PC-3 (cell line): ENCODE measurements at regions not wholly inside any gene's neighbourhood (a gene's known extent, or its start where the extent isn't known, plus 50 kb on each side); places are given as distances from the start of the nearest gene placed in this dataset.

Experiments
- ATAC-seq: fragments of 200-7000 bp; cut with Tn5 transposase; 2 replicates; pipeline ENCODE4 v1.9.1; 2020; ENCODE audit warnings: mild to moderate bottlenecking, moderate library complexity
- BruUV-seq: library from RNA; stranded (reverse); fragments of 400-500 nt; replicated peaks from 2 replicates; lab custom pipeline; 2021; lab: Mats Ljungman, UMichigan
- CTCF ChIA-PET: fragments of 300-600 bp; sonication (Branson Sonifier 250); formaldehyde crosslinking; loops from one replicate; lab custom pipeline; 2022; ENCODE audit warnings: antibody characterized with exemption; lab: Charles Lee
- POLR2A ChIA-PET: fragments of 300-600 bp; sonication (Branson Sonifier 250); formaldehyde crosslinking; loops from one replicate; lab custom pipeline; 2022; ENCODE audit warnings: antibody characterized with exemption; ENCODE audit not compliant: unreplicated experiment; lab: Charles Lee
- DNase-seq: peaks from one replicate; pipeline ENCODE4 v3.0.0-alpha.2; 2015
- H2AFZ ChIP-seq: fragments of 300-600 bp; sonication (generic); 2 replicates; pipeline ENCODE4 v1.6.0; 2016; ENCODE audit warnings: antibody characterized with exemption, low read length
- H3F3A ChIP-seq: fragments of 300-600 bp; sonication (generic); one replicate; pipeline ENCODE4 v1.6.0; 2017; ENCODE audit warnings: antibody characterized with exemption, low read length, control low read depth, mild to moderate bottlenecking; ENCODE audit not compliant: unreplicated experiment
- H3K27ac ChIP-seq: fragments of 300-600 bp; sonication (generic); 2 replicates; pipeline ENCODE4 v1.5.1; 2016; ENCODE audit warnings: mild to moderate bottlenecking, low read length
- H3K27me3 ChIP-seq: fragments of 300-600 bp; sonication (generic); 2 replicates; pipeline ENCODE4 v1.6.1; 2016; ENCODE audit warnings: low read length, mixed read lengths
- H3K36me3 ChIP-seq: fragments of 300-600 bp; sonication (generic); 2 replicates; pipeline ENCODE4 v1.6.1; 2016; ENCODE audit warnings: low read depth, mixed run types, low read length, mixed read lengths
- H3K4me1 ChIP-seq: fragments of 300-600 bp; sonication (generic); 2 replicates; pipeline ENCODE4 v1.5.1; 2016; ENCODE audit warnings: low read length; ENCODE audit not compliant: insufficient read depth
- H3K4me2 ChIP-seq: fragments of 300-600 bp; sonication (generic); 2 replicates; pipeline ENCODE4 v1.6.0; 2016; ENCODE audit warnings: low read length
- H3K4me3 ChIP-seq: fragments of 300-600 bp; sonication (generic); 2 replicates; pipeline ENCODE4 v1.5.1; 2016; ENCODE audit warnings: mild to moderate bottlenecking, low read length, mixed read lengths
- H3K79me2 ChIP-seq: fragments of 300-600 bp; sonication (generic); 2 replicates; pipeline ENCODE4 v1.6.1; 2017; ENCODE audit warnings: low read length, mixed read lengths
- H3K9ac ChIP-seq: fragments of 300-600 bp; sonication (generic); 2 replicates; pipeline ENCODE4 v1.6.0; 2016; ENCODE audit warnings: mild to moderate bottlenecking, low read length
- H3K9me2 ChIP-seq: fragments of 300-600 bp; sonication (generic); replicated peaks from 2 replicates; pipeline ENCODE4 v1.6.1; 2016; ENCODE audit warnings: mixed run types, low read length, mixed read lengths
- H3K9me3 ChIP-seq: fragments of 300-600 bp; sonication (generic); 2 replicates; pipeline ENCODE4 v1.6.1; 2016; ENCODE audit warnings: low read length, mixed read lengths
- H4K20me1 ChIP-seq: fragments of 300-600 bp; sonication (generic); 2 replicates; pipeline ENCODE4 v1.6.1; 2016; ENCODE audit warnings: low read length, mixed read lengths
- CTCF ChIP-seq: fragments of 300-600 bp; sonication (generic); conservative IDR thresholded peaks from 2 replicates; pipeline ENCODE4 v1.5.1; 2017; ENCODE audit warnings: antibody characterized with exemption, low read depth, mild to moderate bottlenecking, low read length
- EZH2 ChIP-seq: fragments of 300-600 bp; sonication (generic); IDR thresholded peaks from one replicate; pipeline ENCODE4 v1.6.1; 2017; ENCODE audit warnings: antibody characterized with exemption, mild to moderate bottlenecking, low read length; ENCODE audit not compliant: unreplicated experiment
- EZH2phosphoT487 ChIP-seq: fragments of 300-600 bp; sonication (generic); IDR thresholded peaks from 2 replicates; pipeline ENCODE4 v1.6.1; 2018; ENCODE audit warnings: mild to moderate bottlenecking, antibody characterized with exemption, low read length, borderline replicate concordance
- intact Hi-C: fragments of 100-400 bp; cut with micrococcal nuclease; formaldehyde crosslinking; loops from 2 replicates; pipeline ENCODE4 v1.9.0; 2023

GRCh38 chr9:28758341-28758740 is 1185.1 kb upstream of the C9orf72 start:
- no peaks in the 10 kb centered on the region for H4K20me1 ChIP-seq
- H2AFZ ChIP-seq = no peak overlapping the region
- no peaks in the 10 kb centered on the region for H3K79me2 ChIP-seq
- DNase-seq = no peak
- H3K4me2 ChIP-seq = no peak overlapping the region
- no peak overlapping the region for H3K27ac ChIP-seq
- TF ChIP-seq EZH2 (no peak), EZH2phosphoT487 (no peak), CTCF (no peak)
- ChIA-PET CTCF (no interaction called here), POLR2A (no interaction called here)
- no peaks in the 10 kb centered on the region for H3K9me2 ChIP-seq
- H3K4me1 ChIP-seq = no peaks in the 10 kb centered on the region
- intact Hi-C loops = no loop called here
- ATAC-seq = no peak
- no peaks in the 10 kb centered on the region for H3F3A ChIP-seq
- no peaks in the 10 kb centered on the region for H3K36me3 ChIP-seq
- BruUV-seq = no TSS peak
- H3K9me3 ChIP-seq = no peaks in the 10 kb centered on the region
- no peaks in the 10 kb centered on the region for H3K27me3 ChIP-seq
- no peak overlapping the region for H3K4me3 ChIP-seq
- no peak overlapping the region for H3K9ac ChIP-seq

GRCh38 chr9:28758971-28759370 is 1185.7 kb upstream of the C9orf72 start:
- no TSS peak for BruUV-seq
- no peaks in the 10 kb centered on the region for H3F3A ChIP-seq
- DNase-seq (no peak), ATAC-seq (no peak)
- H3K4me1 ChIP-seq = no peaks in the 10 kb centered on the region
- intact Hi-C loops = no loop called here
- no peaks in the 10 kb centered on the region for H3K9me2 ChIP-seq
- H3K79me2 ChIP-seq = no peaks in the 10 kb centered on the region
- no peak overlapping the region for H2AFZ ChIP-seq
- no peaks in the 10 kb centered on the region for H3K36me3 ChIP-seq
- no peaks in the 10 kb centered on the region for H3K27me3 ChIP-seq
- no peak overlapping the region for H3K27ac ChIP-seq
- H3K4me2 ChIP-seq = no peak overlapping the region
- TF ChIP-seq EZH2phosphoT487 (no peak), EZH2 (no peak), CTCF (no peak)
- no peaks in the 10 kb centered on the region for H4K20me1 ChIP-seq
- no peak overlapping the region for H3K4me3 ChIP-seq
- H3K9me3 ChIP-seq = no peaks in the 10 kb centered on the region
- no peak overlapping the region for H3K9ac ChIP-seq
- ChIA-PET CTCF (no interaction called here), POLR2A (no interaction called here)

- H3K79me2 ChIP-seq = no peaks in the 10 kb centered on the region
- CTCF ChIA-PET = no interaction called here
- ATAC-seq (no peak), DNase-seq (no peak)
- H3K27ac ChIP-seq = no peak overlapping the region
- intact Hi-C loops = no loop called here
- no peaks in the 10 kb centered on the region for H3K9me2 ChIP-seq
- H3K4me1 ChIP-seq = no peaks in the 10 kb centered on the region
- no TSS peak for BruUV-seq
- no peak overlapping the region for H3K4me3 ChIP-seq
- H3F3A ChIP-seq = no peaks in the 10 kb centered on the region
- no peak overlapping the region for H3K4me2 ChIP-seq
- H3K36me3 ChIP-seq = no peaks in the 10 kb centered on the region
- no peak overlapping the region for H2AFZ ChIP-seq
- POLR2A ChIA-PET = no interaction called here
- no peak for TF ChIP-seq EZH2phosphoT487
- no peak for TF ChIP-seq EZH2
- TF ChIP-seq CTCF = no peak
- no peak overlapping the region for H3K9ac ChIP-seq
- no peaks in the 10 kb centered on the region for H3K27me3 ChIP-seq
- H4K20me1 ChIP-seq = no peaks in the 10 kb centered on the region
- no peaks in the 10 kb centered on the region for H3K9me3 ChIP-seq
These were observed 1188.9 kb upstream of the C9orf72 start for GRCh38 chr9:28762167-28762566.
